ENCODE measurements at regions not wholly inside any gene's neighbourhood (a gene's known extent, or its start where the extent isn't known, plus 50 kb on each side); places are given as distances from the start of the nearest gene placed in this dataset.

DNA sequence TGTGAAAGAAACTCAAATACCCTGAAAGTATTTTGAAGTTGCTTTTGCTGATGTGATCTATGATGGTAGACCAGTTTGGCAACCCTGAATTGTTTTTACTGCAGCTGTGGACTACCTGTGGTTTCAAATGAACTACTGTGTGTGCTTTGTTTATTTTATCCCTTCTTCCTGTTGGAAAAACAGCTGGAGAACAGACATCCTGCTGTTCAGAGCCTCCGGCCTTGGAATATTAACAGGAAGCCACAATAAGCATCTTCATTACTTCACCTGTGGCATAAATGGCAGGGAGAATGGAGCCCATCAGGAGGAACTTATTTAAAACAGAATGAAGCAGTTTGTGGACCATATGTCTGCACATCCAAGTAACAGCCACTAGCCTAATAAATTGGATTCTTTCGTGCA lies 104.8 kb downstream of the DUSP6 start:
- TF ChIP-seq, protein P1, sequence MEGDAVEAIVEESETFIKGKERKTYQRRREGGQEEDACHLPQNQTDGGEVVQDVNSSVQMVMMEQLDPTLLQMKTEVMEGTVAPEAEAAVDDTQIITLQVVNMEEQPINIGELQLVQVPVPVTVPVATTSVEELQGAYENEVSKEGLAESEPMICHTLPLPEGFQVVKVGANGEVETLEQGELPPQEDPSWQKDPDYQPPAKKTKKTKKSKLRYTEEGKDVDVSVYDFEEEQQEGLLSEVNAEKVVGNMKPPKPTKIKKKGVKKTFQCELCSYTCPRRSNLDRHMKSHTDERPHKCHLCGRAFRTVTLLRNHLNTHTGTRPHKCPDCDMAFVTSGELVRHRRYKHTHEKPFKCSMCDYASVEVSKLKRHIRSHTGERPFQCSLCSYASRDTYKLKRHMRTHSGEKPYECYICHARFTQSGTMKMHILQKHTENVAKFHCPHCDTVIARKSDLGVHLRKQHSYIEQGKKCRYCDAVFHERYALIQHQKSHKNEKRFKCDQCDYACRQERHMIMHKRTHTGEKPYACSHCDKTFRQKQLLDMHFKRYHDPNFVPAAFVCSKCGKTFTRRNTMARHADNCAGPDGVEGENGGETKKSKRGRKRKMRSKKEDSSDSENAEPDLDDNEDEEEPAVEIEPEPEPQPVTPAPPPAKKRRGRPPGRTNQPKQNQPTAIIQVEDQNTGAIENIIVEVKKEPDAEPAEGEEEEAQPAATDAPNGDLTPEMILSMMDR (conservative IDR thresholded peaks at IDR 0.05) = no peak
- no peak overlapping the region for H3K27ac ChIP-seq

DNA sequence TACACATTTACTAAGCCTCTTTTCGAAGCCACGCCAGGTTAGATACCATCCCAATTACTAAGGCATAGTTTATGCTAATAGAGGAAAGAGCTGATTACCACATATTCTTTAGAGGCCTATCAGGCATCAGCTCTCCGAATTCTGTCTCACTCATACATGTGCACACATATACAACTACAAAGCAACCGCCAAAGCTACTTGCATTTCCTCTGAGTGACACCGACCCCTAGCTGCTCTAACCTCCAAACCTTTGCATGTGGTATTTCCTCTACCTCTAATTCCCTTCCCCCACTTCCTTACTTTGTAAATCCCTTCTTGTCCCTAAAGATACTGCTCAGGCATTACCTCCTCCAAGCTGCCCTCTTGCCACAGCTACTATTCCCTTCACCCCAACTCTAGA lies 107.2 kb downstream of the DUSP6 start:
- TF ChIP-seq, protein P1 (conservative IDR thresholded peaks at IDR 0.05) = no peak
- no peak overlapping the region for H3K27ac ChIP-seq

DNA sequence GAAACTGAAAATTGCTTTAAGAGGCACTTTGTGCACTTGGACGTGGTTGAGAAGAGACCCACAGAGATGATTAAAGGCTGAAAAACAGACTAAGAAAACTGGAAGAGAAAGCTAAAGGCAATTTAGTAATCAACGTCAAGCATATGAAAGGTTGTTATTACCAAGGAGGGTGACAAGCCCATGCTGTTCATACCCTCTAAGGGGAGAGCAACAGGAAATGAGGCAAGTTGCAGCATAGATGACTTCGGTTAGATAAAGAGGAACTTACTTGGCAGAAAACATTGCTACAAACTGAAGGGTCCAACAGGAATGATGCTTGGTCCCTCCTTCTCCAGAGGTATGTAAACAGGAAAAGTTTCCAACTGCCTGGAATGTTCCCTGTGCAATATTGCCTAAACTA lies 107.8 kb downstream of the DUSP6 start:
- TF ChIP-seq, protein P1 (conservative IDR thresholded peaks at IDR 0.05) = no peak
- H3K27ac ChIP-seq = no peak overlapping the region

DNA sequence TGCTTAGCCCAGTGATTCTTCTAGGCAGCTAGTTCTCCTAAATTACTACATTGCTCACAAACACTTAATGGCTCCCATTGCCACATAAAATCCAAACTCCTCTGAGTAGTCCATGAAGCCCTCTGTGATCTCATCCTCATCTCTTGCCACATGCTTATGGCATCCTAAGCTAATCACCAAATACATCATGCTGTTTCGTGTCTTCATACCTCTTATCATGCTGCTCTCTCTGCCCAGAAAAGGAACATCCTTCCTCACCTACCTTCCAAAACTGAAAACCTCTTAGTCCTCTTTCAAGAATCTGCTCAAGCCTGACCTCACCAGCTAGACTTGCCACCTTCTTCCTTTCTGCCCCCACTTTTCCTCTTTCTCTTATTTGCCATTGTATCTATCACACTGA lies 108.5 kb downstream of the DUSP6 start:
- no peak overlapping the region for H3K27ac ChIP-seq
- TF ChIP-seq, protein P1 (conservative IDR thresholded peaks at IDR 0.05) = no peak

DNA sequence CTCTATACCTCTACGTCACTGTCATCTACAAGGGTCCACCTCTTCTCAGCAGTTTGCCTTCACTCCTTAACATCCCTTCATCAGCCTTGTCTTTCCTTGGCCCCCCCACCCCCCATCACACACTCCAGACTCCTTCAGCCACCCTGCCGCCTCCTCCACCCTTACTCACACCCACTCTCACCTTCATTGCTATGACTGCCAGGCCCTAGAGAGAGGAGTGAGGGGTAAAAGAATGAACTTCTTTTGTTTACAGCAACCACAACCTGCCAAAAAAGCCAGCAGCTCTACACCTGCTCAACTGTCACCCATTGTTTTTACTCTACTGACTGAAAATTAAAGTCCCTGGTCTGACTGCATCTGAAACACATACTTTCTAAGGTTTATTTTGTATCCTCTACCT lies 112.8 kb downstream of the DUSP6 start:
- TF ChIP-seq, protein P1 (conservative IDR thresholded peaks at IDR 0.05) = no peak
- no peak overlapping the region for H3K27ac ChIP-seq

DNA sequence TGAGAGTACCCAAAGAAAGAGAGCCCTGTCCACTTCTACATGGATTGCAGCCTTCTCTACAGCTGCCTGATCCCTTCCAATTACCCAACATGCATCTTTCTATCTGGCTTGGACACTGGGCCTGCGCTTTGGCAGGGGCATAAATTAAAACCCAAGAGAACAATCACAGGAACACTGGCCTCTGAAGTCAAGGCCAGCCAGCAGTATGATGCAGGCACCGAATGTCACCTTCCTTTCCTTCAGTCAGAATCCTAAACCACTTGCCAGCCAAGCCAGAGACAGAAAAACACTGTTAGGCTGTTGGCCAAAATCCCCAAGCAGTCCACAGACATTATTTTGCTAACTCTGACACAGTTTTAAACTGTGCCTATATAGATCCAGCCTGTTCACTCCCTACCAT lies 113.7 kb downstream of the DUSP6 start:
- TF ChIP-seq, protein P1 (conservative IDR thresholded peaks at IDR 0.05) = no peak

DNA sequence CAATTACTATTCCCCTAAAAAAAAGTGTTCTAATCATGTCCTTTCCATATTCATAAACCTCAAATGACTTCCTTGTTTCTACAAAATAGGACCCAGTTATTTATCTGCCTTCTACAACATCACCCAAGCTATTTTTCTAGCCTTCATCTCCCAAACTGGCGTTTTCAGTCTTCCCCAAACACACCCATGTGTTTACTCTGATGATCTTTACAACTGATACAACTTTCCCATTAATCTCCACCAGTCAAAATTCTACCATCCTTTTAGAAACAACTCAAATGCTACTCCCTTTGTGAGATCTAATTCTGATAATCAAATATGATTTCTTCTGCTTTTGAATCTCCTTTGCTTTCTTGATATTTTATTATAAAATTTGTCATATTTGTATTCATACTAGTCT lies 114.5 kb downstream of the DUSP6 start:
- no peak overlapping the region for H3K27ac ChIP-seq
- TF ChIP-seq, protein P1 (conservative IDR thresholded peaks at IDR 0.05) = no peak

More for the DNA sequence above, 113.7 kb downstream of the DUSP6 start:
- H3K27ac ChIP-seq = no peak overlapping the region

Measured in VCaP (cell line).